HG02763 (cell line): ENCODE measurements at regions not wholly inside any gene's neighbourhood (a gene's known extent, or its start where the extent isn't known, plus 50 kb on each side); places are given as distances from the start of the nearest gene placed in this dataset.

Source experiments
- ATAC-seq: cut with Tn5 transposase; IDR thresholded peaks from one replicate; pipeline ENCODE4 v1.9.1; 2021; ENCODE audit warnings: mild to moderate bottlenecking, moderate library complexity; ENCODE audit not compliant: unreplicated experiment

DNA sequence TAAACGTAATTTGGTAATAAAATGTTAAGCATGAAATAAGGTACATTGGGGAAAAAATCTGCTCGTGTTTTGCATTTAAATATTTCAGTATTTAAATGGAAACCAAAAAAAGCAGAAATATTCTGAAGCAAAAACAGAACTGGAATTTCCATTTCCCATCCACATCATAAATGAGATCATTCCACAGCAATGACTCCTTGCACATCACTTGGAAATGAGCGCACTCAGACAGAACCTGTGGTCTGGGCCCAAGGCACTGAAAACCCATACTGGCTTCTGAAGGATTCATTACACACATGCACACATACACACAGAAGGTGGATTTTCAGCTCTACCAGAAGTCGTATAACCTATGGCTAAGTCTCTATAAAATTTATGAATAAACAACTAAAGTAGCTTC lies 174.8 kb downstream of the IBTK start:
- ATAC-seq, result no peak

DNA sequence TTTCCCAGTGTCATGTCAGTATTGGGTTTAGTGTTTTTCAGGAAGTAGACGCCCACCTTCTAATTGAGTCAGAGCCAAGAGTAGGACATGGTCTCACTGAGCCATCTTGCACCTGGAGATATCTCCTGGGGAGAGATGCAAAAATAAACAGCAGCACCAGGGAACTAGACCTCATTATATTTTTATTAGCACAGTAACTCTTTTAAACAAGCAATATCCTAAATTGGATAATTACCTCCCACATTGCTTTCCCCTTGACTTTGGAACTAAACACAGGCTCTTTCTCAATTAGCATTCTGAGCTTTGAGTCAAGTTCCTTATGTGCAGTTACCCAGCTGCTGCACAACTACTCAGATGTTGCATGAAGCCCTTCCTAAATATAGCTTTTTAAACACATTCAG lies 175.4 kb downstream of the IBTK start:
- ATAC-seq, result no peak

DNA sequence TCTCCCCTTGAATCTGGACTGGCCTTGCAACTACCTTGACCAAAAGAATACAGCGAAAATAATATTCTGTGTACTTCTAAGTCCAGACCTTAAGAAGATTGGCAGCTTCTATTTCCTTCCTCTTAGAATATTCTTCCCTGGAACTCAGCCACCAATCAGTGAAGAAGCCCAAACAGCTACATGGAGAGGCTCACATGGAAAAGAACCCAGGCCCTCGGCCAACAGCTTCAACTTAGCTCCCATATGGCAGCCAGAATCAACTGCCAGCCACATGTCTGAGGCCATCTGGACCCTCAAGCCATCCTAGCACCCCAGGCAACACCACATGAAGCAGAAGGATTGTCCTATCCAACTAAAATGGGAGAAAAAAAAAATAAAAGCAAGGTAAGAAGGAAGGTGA lies 178.8 kb downstream of the IBTK start:
- no peak for ATAC-seq

- peak; percentile 98 for ATAC-seq
Observed at GRCh38 chr6:82066991-82067411, 180.5 kb downstream of the IBTK start.

GRCh38 chr6:82066196-82066595 lies 181.3 kb downstream of the IBTK start:
- ATAC-seq, result no peak

- no peak for ATAC-seq
Observed at GRCh38 chr6:82063574-82063973, 184.0 kb downstream of the IBTK start.

DNA sequence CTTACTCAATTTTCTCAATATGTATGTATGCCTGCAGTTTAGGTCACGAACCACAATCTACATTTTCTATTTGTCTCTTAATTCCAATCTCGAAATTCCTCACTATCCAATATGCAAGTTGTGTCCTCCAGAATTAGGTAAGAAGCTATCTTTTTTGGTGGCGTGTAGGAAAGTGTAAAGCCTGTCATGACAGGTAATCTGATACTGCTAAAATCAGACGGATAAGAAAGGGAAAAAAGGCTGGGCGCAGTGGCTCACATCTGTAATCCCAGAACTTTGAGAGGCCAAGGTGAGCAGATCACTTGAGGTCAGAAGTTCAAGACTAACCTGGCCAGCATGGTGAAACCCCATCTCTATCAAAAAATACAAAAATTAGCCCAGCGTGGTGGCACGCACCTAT lies 185.3 kb downstream of the IBTK start:
- ATAC-seq, result no peak

DNA sequence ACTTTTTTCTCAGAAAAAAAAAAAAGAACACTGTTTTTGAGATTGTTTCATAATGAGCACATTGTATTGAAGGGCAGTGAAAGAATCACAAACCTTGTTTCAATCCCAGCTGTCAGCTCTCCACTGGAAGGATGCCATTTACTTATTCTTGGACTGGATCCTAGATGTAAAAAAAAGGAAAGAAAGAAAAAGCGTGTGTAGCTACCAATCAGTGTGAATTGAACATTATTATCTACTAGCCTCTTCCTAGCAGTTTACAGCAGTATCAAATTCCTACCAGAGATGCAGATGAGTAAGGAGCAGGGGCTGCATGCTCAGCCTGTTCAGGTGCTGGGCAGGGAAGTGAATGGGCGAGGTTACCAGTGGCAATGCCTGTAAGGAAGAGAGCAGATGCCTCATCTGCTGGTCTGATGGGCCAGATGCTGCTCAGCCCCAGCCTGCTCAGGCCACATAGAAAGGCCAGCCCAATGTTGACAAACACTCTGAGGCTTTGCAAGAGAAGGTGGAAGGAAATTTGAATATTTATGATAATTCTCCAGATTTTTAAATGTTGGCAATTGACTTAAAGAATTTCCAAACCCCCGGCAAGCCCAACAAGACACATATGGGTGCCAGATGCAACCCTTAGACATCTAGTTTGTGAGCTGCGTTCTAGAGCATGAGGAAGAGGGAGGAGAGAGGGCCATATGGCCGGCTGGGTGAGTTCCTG lies 189.5 kb downstream of the IBTK start:
- no peak for ATAC-seq

GRCh38 chr6:82056567-82056966 lies 191.0 kb downstream of the IBTK start:
- no peak for ATAC-seq

DNA sequence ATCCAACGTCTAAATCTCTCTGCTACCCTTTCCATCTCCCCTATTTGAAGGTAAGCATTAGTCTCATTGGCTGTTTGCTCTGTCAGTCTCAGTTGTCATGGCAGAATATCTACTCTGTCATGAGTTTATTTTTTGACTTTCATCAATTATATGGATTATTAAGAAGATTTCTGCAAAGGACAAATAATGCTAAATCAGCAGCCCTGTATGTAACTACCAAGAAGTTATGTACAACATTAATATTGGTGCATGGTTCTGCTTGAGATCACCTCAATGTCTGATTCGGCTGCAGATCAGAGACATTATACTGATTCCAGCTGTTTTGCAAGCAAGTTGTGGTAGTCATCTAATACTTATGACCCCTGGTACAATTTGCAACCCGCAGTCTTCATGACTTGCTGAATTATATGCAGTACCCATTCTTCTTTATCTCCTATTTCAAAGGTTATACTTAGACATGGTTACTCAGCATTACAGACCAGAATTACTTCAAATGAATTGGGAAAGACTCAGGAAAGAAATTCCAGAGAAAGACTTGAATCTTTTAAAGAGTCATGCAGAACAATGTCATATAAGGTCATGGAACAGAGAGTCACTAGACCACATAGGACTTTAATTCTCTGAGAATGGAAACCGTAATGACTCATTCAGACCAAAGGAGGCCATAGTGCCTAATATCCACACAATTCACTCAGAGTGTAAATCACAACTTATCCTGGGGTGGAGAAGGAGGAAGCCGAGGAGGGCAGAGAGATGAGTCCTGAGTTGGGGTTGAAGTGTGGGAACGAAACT lies 201.4 kb downstream of the IBTK start:
- no peak for ATAC-seq

DNA sequence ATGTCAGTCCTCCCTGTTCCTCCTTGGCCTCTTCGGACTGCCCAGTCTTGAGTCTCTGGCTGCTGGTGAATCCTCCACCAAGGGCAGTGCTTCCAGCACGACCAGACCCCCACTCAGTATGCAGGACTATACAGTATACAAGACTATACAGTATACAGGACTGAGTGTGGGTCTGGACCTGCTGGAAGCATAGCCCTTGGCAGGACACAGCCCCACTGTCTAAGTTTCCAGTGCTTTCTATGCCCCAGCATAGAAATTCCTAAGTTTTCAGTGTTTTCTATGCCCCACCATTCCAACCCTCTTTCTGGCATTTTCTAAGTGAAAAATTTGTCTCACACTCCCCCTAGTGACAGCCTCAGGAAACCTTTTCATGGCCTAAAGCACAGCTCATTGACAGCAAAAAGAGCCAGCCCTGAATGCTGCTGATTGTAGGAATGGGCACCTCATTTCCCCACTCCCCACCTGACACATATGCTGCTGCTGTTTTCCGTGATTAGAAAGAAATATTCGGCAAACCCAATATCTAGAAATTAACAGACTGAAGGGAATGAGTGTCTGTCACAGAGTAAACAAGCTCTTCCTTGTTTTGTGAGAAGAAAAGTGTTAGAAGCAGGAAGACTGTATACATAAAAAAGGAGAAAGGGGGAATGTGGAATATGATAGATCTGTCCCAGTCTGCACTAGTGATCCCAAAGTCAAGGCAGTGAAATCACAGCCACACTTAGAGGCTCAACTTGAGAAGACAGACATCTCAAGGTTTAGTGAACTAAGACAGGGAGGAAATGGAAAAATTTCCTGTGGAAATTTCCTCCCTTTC lies 206.9 kb downstream of the IBTK start:
- ATAC-seq, result peak; percentile 77

- no peak for ATAC-seq
Observed at GRCh38 chr6:82038631-82039030, 208.9 kb downstream of the IBTK start.

DNA sequence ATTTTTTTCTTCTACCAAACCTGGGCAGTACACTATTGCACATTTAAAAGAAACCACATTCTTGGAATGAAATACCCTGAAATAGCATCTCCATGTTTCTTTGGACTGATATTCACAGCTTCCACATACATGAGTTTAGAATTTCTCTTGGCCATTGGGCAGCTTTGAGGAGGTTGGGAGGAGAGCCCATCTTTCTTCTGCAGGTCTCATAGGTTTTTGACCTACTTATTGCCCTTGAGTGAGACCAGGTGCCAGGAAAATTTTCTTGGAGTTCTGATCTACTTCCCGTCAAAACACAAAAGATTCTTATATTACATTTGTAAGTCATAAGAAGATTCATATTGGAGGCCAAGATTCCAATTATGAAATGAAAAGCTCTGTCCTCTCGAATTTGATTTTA lies 212.0 kb downstream of the IBTK start:
- no peak for ATAC-seq

- no peak for ATAC-seq
Observed at GRCh38 chr6:82033631-82034211, 213.8 kb downstream of the IBTK start.

DNA sequence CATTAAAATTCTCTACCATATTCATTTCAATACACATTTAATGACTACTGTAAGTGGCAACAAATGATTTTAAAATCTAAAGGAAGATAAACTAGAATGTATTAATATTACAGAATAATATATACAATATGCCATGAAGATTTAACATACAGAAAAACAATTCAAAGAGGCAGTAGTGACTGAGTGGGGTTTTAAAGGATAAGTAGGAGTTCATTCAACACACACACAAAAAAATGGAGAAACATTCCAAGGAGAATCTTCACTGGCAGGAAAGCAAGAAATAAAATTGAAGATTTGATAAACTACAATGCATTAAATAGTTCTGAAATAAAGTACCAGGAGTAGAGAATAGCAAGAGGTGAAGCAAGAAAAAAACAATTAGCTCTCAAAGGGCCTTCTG lies 215.1 kb downstream of the IBTK start:
- ATAC-seq, result no peak

DNA sequence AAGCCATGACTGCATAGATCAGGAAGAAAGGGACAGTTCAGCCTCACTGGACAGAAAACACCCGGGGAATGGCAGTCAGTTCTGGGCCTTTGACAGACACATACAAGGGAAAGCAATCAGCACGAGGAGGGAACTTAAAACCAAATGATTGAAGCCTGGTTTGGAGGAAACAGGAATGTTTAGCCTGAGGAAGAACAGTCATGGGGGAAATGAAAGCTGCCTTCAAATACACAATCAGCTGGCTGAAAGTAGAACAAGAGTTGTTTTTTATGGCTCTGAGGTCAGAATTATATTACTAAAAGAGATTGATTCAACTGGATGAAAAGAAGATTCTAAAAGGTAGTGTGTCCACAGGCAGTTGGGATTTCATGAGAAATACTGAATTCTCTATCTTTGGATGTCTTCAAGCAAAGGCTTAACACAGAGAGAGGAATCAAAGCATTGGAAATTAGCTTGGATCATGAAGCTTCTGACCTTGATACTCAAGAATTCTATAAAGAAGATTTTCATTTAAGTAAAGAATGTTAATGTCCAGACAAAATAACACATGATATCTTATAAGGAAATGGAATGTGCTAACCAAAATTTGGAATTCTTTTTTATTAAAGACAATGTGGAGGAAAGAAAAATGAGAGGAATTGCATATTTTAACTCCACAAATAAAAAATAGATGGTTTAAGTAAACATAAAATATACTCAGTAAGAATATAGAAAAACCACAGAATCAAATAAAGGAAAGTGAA lies 216.6 kb downstream of the IBTK start:
- no peak for ATAC-seq

GRCh38 chr6:82030301-82030700 lies 217.2 kb downstream of the IBTK start:
- no peak for ATAC-seq

- no peak for ATAC-seq
Observed at GRCh38 chr6:82025271-82025670, 222.3 kb downstream of the IBTK start.

- no peak for ATAC-seq
Observed at GRCh38 chr6:82022614-82023129, 224.9 kb downstream of the IBTK start.

DNA sequence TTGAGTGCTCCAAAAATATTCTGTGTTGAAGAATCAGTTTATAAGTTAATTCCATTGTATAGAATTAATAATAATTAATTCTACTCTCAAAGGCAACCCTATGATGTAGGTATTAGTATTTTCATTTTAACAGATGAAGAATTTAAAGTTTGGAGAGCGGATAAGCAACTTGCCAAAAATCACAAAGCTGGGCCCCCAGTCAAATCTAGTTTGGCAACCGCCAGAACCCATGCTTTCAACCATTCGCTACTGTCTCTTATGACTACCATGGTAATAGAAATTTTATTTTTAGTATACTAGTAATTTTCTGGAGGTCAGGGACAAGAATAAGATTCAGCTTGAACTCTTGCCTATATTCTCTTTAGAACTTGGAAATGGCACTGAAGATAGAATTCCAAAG lies 229.8 kb downstream of the IBTK start:
- no peak for ATAC-seq
